B cell (primary cell): ENCODE measurements at regions not wholly inside any gene's neighbourhood (a gene's known extent, or its start where the extent isn't known, plus 50 kb on each side); places are given as distances from the start of the nearest gene placed in this dataset.

Experiments
- ATAC-seq: fragments of 200-7000 bp; cut with Tn5 transposase; one replicate; pipeline ENCODE4 v1.10.0; 2021; ENCODE audit warnings: low read depth, mild to moderate bottlenecking, moderate number of reproducible peaks, moderate library complexity
- CTCF ChIA-PET: fragments of 350-600 bp; sonication (Branson Sonifier 250); formaldehyde crosslinking; loops from one replicate; lab custom pipeline; 2021; ENCODE audit warnings: antibody characterized with exemption, inconsistent platforms; lab: Charles Lee
- POLR2A ChIA-PET: fragments of 350-600 bp; sonication (Branson Sonifier 250); formaldehyde crosslinking; loops from one replicate; lab custom pipeline; 2021; ENCODE audit warnings: antibody characterized with exemption; lab: Charles Lee
- DNase-seq: peaks from one replicate; pipeline ENCODE4 v3.0.0; 2013
- H2AFZ ChIP-seq: 2 replicates; pipeline ENCODE4 v1.6.1; 2012; ENCODE audit warnings: mild to moderate bottlenecking, low read depth, low read length; ENCODE audit not compliant: insufficient read depth, poor library complexity, severe bottlenecking
- H3K27ac ChIP-seq, 2 donors: 1 replicate in 1 of 2; 2 replicates in 1 of 2; pipeline ENCODE4 v1.5.1; 2012 to 2013; ENCODE audit warnings: low read length in 2 of 2, mild to moderate bottlenecking in 2 of 2, moderate library complexity in 1 of 2
- H3K27me3 ChIP-seq, 4 experiments: fragments of 200-600 bp in 1 of 4; sonication (generic) in 1 of 4; replicated peaks in 1 of 4; 1 replicate in 2 of 4; 2 replicates in 2 of 4; pipeline versions ENCODE4 v1.6.1 to v1.7.0; 2013 to 2016; ENCODE audit warnings: low read length in 3 of 4, mild to moderate bottlenecking in 2 of 4, mixed read lengths in 1 of 4, moderate library complexity in 1 of 4; ENCODE audit not compliant: insufficient read depth in 4 of 4, control insufficient read depth in 3 of 4; ENCODE audit errors: control extremely low read depth in 1 of 4
- H3K36me3 ChIP-seq, 2 experiments: replicated peaks in 1 of 2; 1 replicate in 1 of 2; 2 replicates in 1 of 2; pipeline versions ENCODE4 v1.6.1 to v1.7.1; 2013; ENCODE audit warnings: low read length in 1 of 2; ENCODE audit not compliant: insufficient read depth in 2 of 2, control insufficient read depth in 1 of 2; ENCODE audit errors: control extremely low read depth in 1 of 2, extremely low read depth in 1 of 2
- H3K4me1 ChIP-seq, 2 donors: fragments of 200-600 bp in 1 of 2; sonication (generic) in 1 of 2; 1 replicate in 1 of 2; 2 replicates in 1 of 2; pipeline versions ENCODE4 v1.5.1 to v1.6.1; 2013 to 2017; ENCODE audit warnings: low read length in 2 of 2; ENCODE audit not compliant: control insufficient read depth in 2 of 2, insufficient read depth in 2 of 2
- H3K4me2 ChIP-seq: replicated peaks from 2 replicates; pipeline ENCODE3; 2012; ENCODE audit warnings: mild to moderate bottlenecking, low read depth, low read length; ENCODE audit not compliant: poor library complexity, severe bottlenecking
- H3K4me3 ChIP-seq, 5 experiments: fragments of 200-600 bp in 1 of 5; sonication (generic) in 1 of 5; 1 replicate in 3 of 5; 2 replicates in 2 of 5; pipeline versions ENCODE4 v1.5.1 to v1.7.0; 2011 to 2016; ENCODE audit warnings: low read length in 4 of 5, mild to moderate bottlenecking in 4 of 5, low read depth in 2 of 5, control low read depth in 1 of 5, moderate library complexity in 1 of 5; ENCODE audit not compliant: insufficient read depth in 1 of 5; ENCODE audit errors: control extremely low read depth in 1 of 5, extremely low read depth in 1 of 5
- H3K79me2 ChIP-seq: fragments of 200-600 bp; sonication (generic); one replicate; pipeline ENCODE4 v1.6.0; 2016; ENCODE audit warnings: low read length; ENCODE audit not compliant: control insufficient read depth, insufficient read depth
- H3K9ac ChIP-seq: fragments of 200-600 bp; sonication (generic); 2 replicates; pipeline ENCODE4 v1.6.1; 2017; ENCODE audit warnings: mild to moderate bottlenecking, low read length, moderate library complexity
- H3K9me3 ChIP-seq, 3 donors: one replicate each; pipeline versions ENCODE4 v1.6.1 to v1.7.1; 2013; ENCODE audit warnings: low read length in 2 of 3; ENCODE audit not compliant: control insufficient read depth in 2 of 3, insufficient read depth in 1 of 3; ENCODE audit errors: control extremely low read depth in 1 of 3
- H4K20me1 ChIP-seq: 2 replicates; pipeline ENCODE4 v1.6.0; 2012; ENCODE audit warnings: mild to moderate bottlenecking, low read length; ENCODE audit not compliant: insufficient read depth, control insufficient read depth, poor library complexity, severe bottlenecking
- H3K27ac Mint-ChIP-seq: one replicate; pipeline ENCODE4 v1.8.0; 2021; ENCODE audit warnings: mixed read lengths
- H3K27me3 Mint-ChIP-seq: one replicate; pipeline ENCODE4 v1.8.0; 2021; ENCODE audit warnings: mixed read lengths
- H3K4me1 Mint-ChIP-seq: one replicate; pipeline ENCODE4 v1.8.0; 2021; ENCODE audit warnings: mixed read lengths
- H3K4me3 Mint-ChIP-seq: one replicate; pipeline ENCODE4 v1.8.0; 2021; ENCODE audit warnings: mixed read lengths
- H3K9me3 Mint-ChIP-seq: one replicate; pipeline ENCODE4 v1.8.0; 2022; ENCODE audit warnings: mixed read lengths; ENCODE audit not compliant: insufficient read depth
- CTCF ChIP-seq: fragments of 200-600 bp; IDR thresholded peaks from one replicate; pipeline ENCODE4 v1.8.0; 2022; ENCODE audit warnings: antibody characterized with exemption, mild to moderate bottlenecking
- EZH2 ChIP-seq: IDR thresholded peaks from 2 replicates; pipeline ENCODE4 v1.6.1; 2012; ENCODE audit warnings: borderline replicate concordance, low read depth, mild to moderate bottlenecking, moderate library complexity, low read length; ENCODE audit not compliant: insufficient read depth, poor library complexity, severe bottlenecking
- WGBS: methylation state at CpG from one replicate; pipeline ENCODE4 v1.1.5; 2013; ENCODE audit warnings: missing lambda C conversion rate; ENCODE audit not compliant: insufficient coverage; 5-methylcytosine and 5-hydroxymethylcytosine counted together
- intact Hi-C: fragments of 100-400 bp; cut with micrococcal nuclease; formaldehyde crosslinking; loops from one replicate; pipeline ENCODE4 v1.10.0; 2022

DNA sequence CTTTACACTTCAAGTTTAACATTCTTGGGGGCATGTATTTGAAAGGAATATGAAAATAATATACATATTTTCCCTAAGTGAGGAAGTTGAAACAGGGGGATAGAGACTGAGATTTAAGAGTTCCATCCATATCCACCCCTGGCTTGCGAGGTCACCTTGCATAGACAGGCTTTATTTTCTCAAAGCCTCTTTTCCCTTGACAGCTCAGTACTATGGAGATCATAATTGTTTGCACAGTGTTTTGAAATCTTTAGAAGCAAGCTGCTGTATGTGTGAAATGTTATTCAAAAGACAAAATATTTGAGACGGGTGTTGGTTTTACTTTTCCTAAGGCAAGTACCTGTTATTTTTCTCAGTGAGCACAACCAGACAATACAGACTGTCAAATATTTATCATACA, 163.1 kb downstream of the LRRC70 start:
- Histone ChIP-seq H3K4me3 (no peak overlapping the region), H3K79me2 (no peaks in the 10 kb centered on the region), H2AFZ (no peak overlapping the region), H3K27me3 (no peaks in the 10 kb centered on the region), H3K9me3 (no peaks in the 10 kb centered on the region), H3K4me1 (no peaks in the 10 kb centered on the region), H3K9ac (no peak overlapping the region), H3K36me3 (no peaks in the 10 kb centered on the region), H3K27ac (no peak overlapping the region), H4K20me1 (no peaks in the 10 kb centered on the region), H3K4me2 (no peak overlapping the region)
- POLR2A ChIA-PET = no interaction called here
- Mint-ChIP-seq H3K27me3 (peaks cover 6% of the 10 kb centered on the region), H3K4me3 (no peak overlapping the region), H3K27ac (no peak overlapping the region), H3K9me3 (no peaks in the 10 kb centered on the region), H3K4me1 (no peaks in the 10 kb centered on the region)
- DNase-seq (no peak), ATAC-seq (no peak)
- intact Hi-C loops = no loop called here
- WGBS = no CpG with 5 or more reads among the region's 2 CpGs
- no peak for TF ChIP-seq CTCF
- TF ChIP-seq EZH2 = no peak
- CTCF ChIA-PET = no interaction called here

DNA sequence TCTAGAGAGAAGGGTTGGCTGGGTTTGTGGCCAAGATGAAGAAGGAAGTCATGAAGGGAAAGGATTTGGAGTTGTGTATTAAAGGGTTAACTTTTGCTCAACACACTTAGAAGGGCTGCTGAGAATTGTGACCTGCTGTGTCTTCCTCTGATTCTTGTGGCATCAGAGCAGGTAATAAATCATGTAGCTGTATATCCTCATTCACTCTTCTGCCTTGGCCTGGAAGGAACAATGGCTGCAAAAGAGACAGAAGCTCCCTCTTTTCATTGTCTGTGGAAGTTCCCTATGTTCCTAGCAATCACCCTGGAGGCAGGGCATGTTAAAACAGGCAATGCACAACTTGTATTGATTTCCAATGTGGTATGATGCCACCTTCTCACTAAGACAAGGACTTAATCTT, 159.1 kb downstream of the LRRC70 start:
- CTCF ChIA-PET = interaction anchor here (0.6 kb wide), 1 partner anchor 27 kb away, joined by 3 read pairs; no protein-coding TSS in a partner anchor
- intact Hi-C loops = no loop called here
- no peaks in the 10 kb centered on the region for H3K9me3 Mint-ChIP-seq

More for the DNA sequence above, 159.1 kb downstream of the LRRC70 start:
- POLR2A ChIA-PET = no interaction called here
- Histone ChIP-seq H4K20me1 (no peaks in the 10 kb centered on the region), H2AFZ (no peak overlapping the region), H3K4me2 (no peak overlapping the region), H3K4me3 (no peak overlapping the region), H3K27me3 (no peaks in the 10 kb centered on the region), H3K36me3 (no peaks in the 10 kb centered on the region), H3K9ac (no peak overlapping the region), H3K4me1 (no peaks in the 10 kb centered on the region), H3K9me3 (no peaks in the 10 kb centered on the region), H3K79me2 (no peaks in the 10 kb centered on the region), H3K27ac (no peak overlapping the region)
- H3K27me3 Mint-ChIP-seq = no peaks in the 10 kb centered on the region
- DNase-seq (no peak), ATAC-seq (no peak)
- no peak for TF ChIP-seq CTCF
- TF ChIP-seq EZH2 = no peak
- no peak overlapping the region for H3K4me3 Mint-ChIP-seq
- H3K27ac Mint-ChIP-seq = no peak overlapping the region
- no peaks in the 10 kb centered on the region for H3K4me1 Mint-ChIP-seq
